CD4-positive, alpha-beta T cell treated with Interleukin-17A for 4 hours (primary cell): ENCODE measurements at regions not wholly inside any gene's neighbourhood (a gene's known extent, or its start where the extent isn't known, plus 50 kb on each side); places are given as distances from the start of the nearest gene placed in this dataset.

Experiments
- DNase-seq: peaks from one replicate; pipeline ENCODE4 v3.0.0-alpha.2; 2020; ENCODE audit warnings: mixed read lengths

DNA sequence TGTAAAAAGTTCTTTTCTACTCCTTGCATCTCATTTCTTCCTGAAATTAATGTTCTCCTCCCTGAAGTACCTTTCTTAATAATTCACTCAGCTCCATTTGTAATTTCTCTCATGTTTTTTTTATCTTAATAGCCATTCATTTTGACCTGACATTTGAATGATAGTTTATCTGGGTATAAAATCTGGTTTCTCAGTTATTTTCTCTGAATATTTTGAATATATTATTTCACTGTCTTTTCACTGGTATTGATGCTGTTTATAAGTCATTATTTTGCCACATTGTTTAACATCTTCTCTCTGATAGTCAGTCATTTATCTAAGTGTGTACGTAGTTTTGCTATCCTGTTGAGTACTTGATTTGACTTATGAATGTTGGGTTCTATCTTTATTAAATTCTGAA is 68.8 kb upstream of the ARHGAP18 start:
- no peak for DNase-seq

DNA sequence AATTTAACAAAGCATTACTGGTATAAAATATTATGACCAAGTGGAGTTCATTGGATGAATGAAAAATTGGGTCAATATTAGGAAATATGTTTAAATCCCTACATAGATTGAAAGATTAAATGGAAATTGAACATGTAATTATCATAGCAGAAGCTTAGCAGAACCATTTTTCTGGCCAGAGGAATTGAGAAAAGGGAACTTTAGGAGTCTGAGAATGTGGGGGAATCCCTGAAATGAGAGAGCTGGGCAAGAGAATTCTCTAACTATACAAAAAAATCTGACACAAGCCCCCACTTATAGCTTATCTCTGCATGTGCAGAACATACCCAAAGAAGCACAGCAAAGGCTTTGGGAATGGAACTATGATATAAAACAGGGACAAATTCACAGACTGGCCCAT is 67.4 kb upstream of the ARHGAP18 start:
- DNase-seq, result no peak

- no peak for DNase-seq
Observed at GRCh38 chr6:129776542-129777330, 66.8 kb upstream of the ARHGAP18 start.

- peak; percentile 63 for DNase-seq
Observed at GRCh38 chr6:129774697-129775447, 64.9 kb upstream of the ARHGAP18 start.

- DNase-seq, result no peak
Observed at GRCh38 chr6:129773304-129773703, 63.3 kb upstream of the ARHGAP18 start.

DNA sequence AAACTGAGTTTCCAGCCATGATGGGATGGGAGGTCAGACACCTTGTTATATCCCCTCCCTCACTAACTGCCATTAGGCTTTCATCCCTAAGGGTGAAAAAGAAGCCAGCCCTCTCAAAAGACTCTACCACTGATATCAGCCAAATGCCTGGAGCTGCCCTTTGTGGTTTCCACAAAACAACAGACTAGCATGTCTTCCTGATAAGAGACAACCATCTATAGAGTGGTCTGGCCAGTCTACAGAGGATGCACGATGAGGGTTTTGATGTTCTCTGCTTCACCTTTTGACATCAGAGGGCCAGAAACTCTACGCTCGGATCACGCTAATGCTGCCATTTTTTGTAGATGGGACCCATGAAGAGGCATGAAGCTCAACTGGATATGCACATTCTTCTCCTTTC is 61.7 kb upstream of the ARHGAP18 start:
- DNase-seq, result no peak

- no peak for DNase-seq
Observed at GRCh38 chr6:129767776-129768485, 58.0 kb upstream of the ARHGAP18 start.

DNA sequence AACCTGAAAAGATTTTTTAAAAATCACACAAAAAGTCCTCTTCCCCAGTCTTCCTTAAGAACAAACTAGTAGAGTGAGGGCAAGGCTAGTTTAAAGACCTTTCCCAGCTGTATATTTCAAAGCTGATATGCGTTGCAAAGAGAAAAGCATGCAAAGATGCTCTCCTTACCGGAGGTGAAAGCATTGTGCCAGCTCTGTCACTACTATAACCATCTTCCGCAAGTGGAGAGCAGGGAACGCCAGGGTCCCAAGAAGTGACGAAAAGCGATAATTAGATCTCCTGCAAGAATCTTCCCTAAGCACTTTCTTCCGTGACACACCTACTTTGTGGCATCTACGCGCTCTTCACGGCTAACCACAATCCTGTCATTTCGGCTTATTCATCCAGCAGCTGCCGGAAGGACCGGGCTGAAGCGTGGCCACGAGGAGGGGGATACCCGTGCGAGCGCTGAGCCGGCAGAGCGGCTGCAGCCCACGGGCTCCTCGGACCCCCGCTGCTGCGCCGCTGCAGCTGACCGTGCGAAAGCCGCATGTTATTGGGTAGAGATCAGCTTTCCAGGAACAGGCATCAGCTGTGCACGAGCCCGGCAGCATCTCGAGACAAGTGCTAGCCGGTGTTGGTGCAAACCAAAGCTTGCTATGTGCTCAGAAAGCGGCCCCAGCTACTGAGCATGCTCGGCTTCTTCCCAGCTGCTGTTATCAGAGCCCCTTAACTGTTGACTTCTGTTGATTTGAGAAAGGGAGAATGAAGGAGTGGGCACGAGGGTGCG is 57.2 kb upstream of the ARHGAP18 start:
- DNase-seq, result peak; percentile 68

DNA sequence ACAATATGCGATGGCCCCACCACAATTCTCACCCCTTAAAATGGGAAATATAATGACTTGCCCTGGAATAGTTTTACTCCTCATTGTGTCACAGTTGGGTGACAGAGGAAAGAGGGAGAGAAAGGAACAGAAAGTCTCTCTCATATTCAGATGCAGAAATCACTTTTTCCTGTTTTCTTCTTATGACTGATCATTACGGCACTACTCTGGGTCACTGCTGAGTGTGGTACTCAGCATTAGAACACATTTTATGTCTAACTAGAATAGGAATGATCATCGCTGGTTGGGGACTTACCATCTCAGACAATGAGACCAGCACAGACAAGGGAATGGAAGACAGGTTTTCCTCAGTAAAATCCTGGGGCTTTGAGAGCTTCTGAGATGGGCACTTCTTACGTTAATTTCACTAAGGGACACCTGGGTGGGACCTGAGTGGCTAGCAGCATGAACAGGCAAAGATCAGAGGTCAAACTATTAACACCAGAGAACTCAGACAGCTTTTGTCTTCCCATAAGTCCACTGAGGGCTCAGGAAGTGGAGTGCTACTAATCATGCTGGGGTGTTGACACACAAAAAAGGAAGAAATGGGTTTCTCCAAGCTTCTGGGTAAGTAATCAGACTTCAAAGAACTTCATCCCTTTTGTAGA is 54.9 kb upstream of the ARHGAP18 start:
- DNase-seq, result no peak

DNA sequence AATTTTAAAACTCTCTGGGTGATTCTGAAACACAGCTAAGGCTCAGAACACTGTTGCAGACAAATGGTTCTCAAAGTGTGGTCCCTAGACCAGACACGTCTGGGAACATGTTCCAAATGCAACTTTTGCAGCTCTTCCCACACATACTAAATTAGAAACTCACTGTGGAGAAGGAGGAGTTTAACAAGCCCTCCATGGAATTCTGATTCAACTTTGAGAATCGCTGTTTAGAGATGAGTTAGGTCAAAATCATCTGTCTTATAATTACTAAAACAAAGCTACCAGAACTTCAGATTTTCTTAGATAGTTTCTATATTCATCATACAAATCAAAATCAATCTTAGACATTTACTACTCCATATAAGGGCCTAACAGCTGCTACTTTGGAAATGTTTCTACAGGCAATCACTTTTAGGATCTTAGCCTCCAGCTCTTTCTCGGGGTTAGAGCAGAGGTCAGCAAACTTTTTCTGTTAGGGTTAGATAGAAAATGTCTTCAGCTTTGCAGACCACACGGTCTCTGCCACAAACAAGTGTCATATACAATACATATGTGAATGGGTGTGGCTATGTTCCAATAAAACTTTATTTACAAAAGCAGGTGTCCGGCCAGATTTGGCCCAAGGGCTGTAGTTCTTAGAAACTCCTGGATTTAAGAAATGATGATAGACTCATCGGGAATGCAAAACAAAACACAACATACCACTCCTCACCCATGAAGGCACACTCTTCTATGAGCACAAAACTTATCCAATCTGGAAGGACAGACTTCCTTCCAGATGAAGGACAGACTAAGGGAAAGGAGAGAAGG is 50.0 kb upstream of the ARHGAP18 start:
- no peak for DNase-seq
